ENCODE measurements at regions not wholly inside any gene's neighbourhood (a gene's known extent, or its start where the extent isn't known, plus 50 kb on each side); places are given as distances from the start of the nearest gene placed in this dataset.

- H3K9me3 Mint-ChIP-seq: no peaks in the 10 kb centered on the region
- TF ChIP-seq CTCF (IDR thresholded peaks at IDR 0.05): no peak
- no peaks in the 10 kb centered on the region for H3K36me3 Mint-ChIP-seq (ENCODE audit: low read depth)
- DNase-seq: peak; percentile 2
- peak overlapping the region; percentile 66 for H3K4me3 Mint-ChIP-seq
- peaks cover 29% of the 10 kb centered on the region for H3K27me3 Mint-ChIP-seq (ENCODE audit: low read depth, poor library complexity)
- peaks cover 19% of the 10 kb centered on the region for H3K4me1 Mint-ChIP-seq
- H3K27ac Mint-ChIP-seq: peak overlapping the region; percentile 23
These were observed 243.9 kb upstream of the VCX3A start for GRCh38 chrX:6778544-6779503.

GRCh38 chrX:6777238-6778002 lies 242.5 kb upstream of the VCX3A start:
- Mint-ChIP-seq H3K4me1 (peaks cover 19% of the 10 kb centered on the region), H3K27me3 (ENCODE audit: low read depth, poor library complexity) (peaks cover 31% of the 10 kb centered on the region), H3K9me3 (no peaks in the 10 kb centered on the region), H3K36me3 (ENCODE audit: low read depth) (no peaks in the 10 kb centered on the region), H3K4me3 (no peak overlapping the region), H3K27ac (no peak overlapping the region)
- DNase-seq: no peak
- TF ChIP-seq CTCF (IDR thresholded peaks at IDR 0.05): no peak

GRCh38 chrX:6770936-6771335 lies 236.0 kb upstream of the VCX3A start:
- DNase-seq: no peak

GRCh38 chrX:6768881-6769280 lies 234.0 kb upstream of the VCX3A start:
- Mint-ChIP-seq H3K4me3 (no peak overlapping the region), H3K4me1 (peaks cover 10% of the 10 kb centered on the region)
- DNase-seq: no peak

More at GRCh38 chrX:6770936-6771335, 236.0 kb upstream of the VCX3A start:
- Mint-ChIP-seq H3K4me3 (no peak overlapping the region), H3K9me3 (no peaks in the 10 kb centered on the region), H3K4me1 (peaks cover 10% of the 10 kb centered on the region), H3K27ac (no peak overlapping the region), H3K27me3 (ENCODE audit: low read depth, poor library complexity) (peaks cover 6% of the 10 kb centered on the region), H3K36me3 (ENCODE audit: low read depth) (no peaks in the 10 kb centered on the region)
- TF ChIP-seq CTCF (IDR thresholded peaks at IDR 0.05): no peak

GRCh38 chrX:6761251-6761650 lies 226.3 kb upstream of the VCX3A start:
- H3K36me3 Mint-ChIP-seq (ENCODE audit: low read depth): no peaks in the 10 kb centered on the region
- H3K4me1 Mint-ChIP-seq: no peaks in the 10 kb centered on the region
- TF ChIP-seq CTCF (IDR thresholded peaks at IDR 0.05): no peak
- H3K9me3 Mint-ChIP-seq: peaks cover 5% of the 10 kb centered on the region
- H3K4me3 Mint-ChIP-seq: no peak overlapping the region
- peaks cover 4% of the 10 kb centered on the region for H3K27me3 Mint-ChIP-seq (ENCODE audit: low read depth, poor library complexity)
- DNase-seq: no peak
- no peak overlapping the region for H3K27ac Mint-ChIP-seq

More at GRCh38 chrX:6768881-6769280, 234.0 kb upstream of the VCX3A start:
- no peaks in the 10 kb centered on the region for H3K36me3 Mint-ChIP-seq (ENCODE audit: low read depth)
- H3K27ac Mint-ChIP-seq: no peak overlapping the region
- peaks cover 2% of the 10 kb centered on the region for H3K27me3 Mint-ChIP-seq (ENCODE audit: low read depth, poor library complexity)
- TF ChIP-seq CTCF (IDR thresholded peaks at IDR 0.05): no peak
- H3K9me3 Mint-ChIP-seq: peaks cover 5% of the 10 kb centered on the region

Data from nephron progenitor cell (in vitro differentiated cells).